ENCODE measurements at regions not wholly inside any gene's neighbourhood (a gene's known extent, or its start where the extent isn't known, plus 50 kb on each side); places are given as distances from the start of the nearest gene placed in this dataset.
"Not testable (repeated sequence)": the region's sequence is repeated elsewhere in the genome, so short reads cannot be mapped to it uniquely, and the experiment has no call there.

- ATAC-seq = no peak
- H3K9me3 ChIP-seq = peaks cover 0 to 5% of the 10 kb centered on the region in 2 donors
- H3K36me3 ChIP-seq = no peaks in the 10 kb centered on the region
- H3K4me1 ChIP-seq = no peaks in the 10 kb centered on the region
- H3K27ac ChIP-seq = no peak overlapping the region
- intact Hi-C loops (cut with DNase I) = no loop called here
- no peak for TF ChIP-seq CTCF (IDR thresholded peaks at IDR 0.05)
- DNase-seq = no peak
- H3K4me3 ChIP-seq = no peak overlapping the region
- no peaks in the 10 kb centered on the region for H3K27me3 ChIP-seq
Measured at GRCh38 chr2:19171409-19171808, 187.0 kb downstream of the OSR1 start.

- H3K36me3 ChIP-seq = no peaks in the 10 kb centered on the region
- no peaks in the 10 kb centered on the region for H3K27me3 ChIP-seq
- intact Hi-C loops (cut with DNase I) = no loop called here
- DNase-seq (no peak), ATAC-seq (no peak)
- no peak for TF ChIP-seq CTCF (IDR thresholded peaks at IDR 0.05)
- H3K4me3 ChIP-seq = no peak overlapping the region
- H3K27ac ChIP-seq = no peak overlapping the region
- no peaks in the 10 kb centered on the region for H3K4me1 ChIP-seq
- H3K9me3 ChIP-seq = peaks cover 0 to 5% of the 10 kb centered on the region in 2 donors
Measured at GRCh38 chr2:19169134-19169768, 189.2 kb downstream of the OSR1 start.

GRCh38 chr2:19164099-19164498, 194.3 kb downstream of the OSR1 start:
- H3K4me3 ChIP-seq; DNase-seq; H3K27me3 ChIP-seq; H3K4me1 ChIP-seq; ATAC-seq; intact Hi-C loops (cut with DNase I); H3K27ac ChIP-seq; H3K36me3 ChIP-seq: not testable (repeated sequence)
- peaks cover 0 to 14% of the 10 kb centered on the region in 2 donors for H3K9me3 ChIP-seq

- ATAC-seq (no peak), DNase-seq (no peak)
- Histone ChIP-seq H3K4me3 (no peak overlapping the region), H3K36me3 (no peaks in the 10 kb centered on the region), H3K4me1 (no peaks in the 10 kb centered on the region), H3K27me3 (no peaks in the 10 kb centered on the region), H3K9me3 (peaks cover 0 to 11% of the 10 kb centered on the region in 2 donors), H3K27ac (no peak overlapping the region)
- intact Hi-C loops (cut with DNase I) = no loop called here
- no peak for TF ChIP-seq CTCF (IDR thresholded peaks at IDR 0.05)
Measured at GRCh38 chr2:19158896-19159295, 199.5 kb downstream of the OSR1 start.

GRCh38 chr2:19158211-19158610, 200.2 kb downstream of the OSR1 start:
- intact Hi-C loops (cut with DNase I) = no loop called here
- H3K36me3 ChIP-seq = no peaks in the 10 kb centered on the region
- H3K4me1 ChIP-seq = no peaks in the 10 kb centered on the region
- TF ChIP-seq CTCF (IDR thresholded peaks at IDR 0.05) = no peak
- no peak for ATAC-seq
- peaks cover 0 to 11% of the 10 kb centered on the region in 2 donors for H3K9me3 ChIP-seq
- no peak overlapping the region for H3K27ac ChIP-seq
- H3K27me3 ChIP-seq = no peaks in the 10 kb centered on the region
- H3K4me3 ChIP-seq = no peak overlapping the region
- DNase-seq = no peak

GRCh38 chr2:19156646-19157045, 201.8 kb downstream of the OSR1 start:
- no peaks in the 10 kb centered on the region for H3K36me3 ChIP-seq
- ATAC-seq (no peak), DNase-seq (no peak)
- no peaks in the 10 kb centered on the region for H3K27me3 ChIP-seq
- intact Hi-C loops (cut with DNase I) = no loop called here
- H3K4me3 ChIP-seq = no peak overlapping the region
- H3K9me3 ChIP-seq = peaks cover 0 to 17% of the 10 kb centered on the region in 2 donors
- H3K4me1 ChIP-seq = no peaks in the 10 kb centered on the region
- no peak overlapping the region for H3K27ac ChIP-seq
- TF ChIP-seq CTCF (IDR thresholded peaks at IDR 0.05) = no peak
